ENCODE measurements at regions not wholly inside any gene's neighbourhood (a gene's known extent, or its start where the extent isn't known, plus 50 kb on each side); places are given as distances from the start of the nearest gene placed in this dataset.

DNA sequence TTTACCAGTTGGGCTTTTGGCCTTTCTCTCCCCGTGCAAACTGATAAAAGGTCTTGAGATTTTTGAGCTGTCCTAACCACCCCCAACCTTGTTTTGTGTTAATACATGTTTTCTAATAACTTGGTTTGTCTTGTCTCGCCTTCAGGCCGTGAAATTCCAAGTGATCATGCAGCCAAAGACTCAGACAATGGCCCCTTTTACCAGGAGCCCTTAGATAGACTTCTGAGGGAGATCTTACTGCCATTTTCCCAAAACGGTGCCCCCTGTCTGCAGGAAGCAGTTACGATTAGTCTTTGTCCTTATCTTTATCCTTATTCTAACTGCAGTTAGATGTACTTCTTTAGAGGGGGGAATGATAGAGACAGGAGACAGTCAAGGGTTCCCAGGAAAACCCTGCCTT is 245.3 kb upstream of the HDX start:
- Mint-ChIP-seq H3K27me3 (ENCODE audit: low read depth, unreplicated experiment) (no peaks in the 10 kb centered on the region), H3K36me3 (ENCODE audit: low read depth, unreplicated experiment) (no peaks in the 10 kb centered on the region)

DNA sequence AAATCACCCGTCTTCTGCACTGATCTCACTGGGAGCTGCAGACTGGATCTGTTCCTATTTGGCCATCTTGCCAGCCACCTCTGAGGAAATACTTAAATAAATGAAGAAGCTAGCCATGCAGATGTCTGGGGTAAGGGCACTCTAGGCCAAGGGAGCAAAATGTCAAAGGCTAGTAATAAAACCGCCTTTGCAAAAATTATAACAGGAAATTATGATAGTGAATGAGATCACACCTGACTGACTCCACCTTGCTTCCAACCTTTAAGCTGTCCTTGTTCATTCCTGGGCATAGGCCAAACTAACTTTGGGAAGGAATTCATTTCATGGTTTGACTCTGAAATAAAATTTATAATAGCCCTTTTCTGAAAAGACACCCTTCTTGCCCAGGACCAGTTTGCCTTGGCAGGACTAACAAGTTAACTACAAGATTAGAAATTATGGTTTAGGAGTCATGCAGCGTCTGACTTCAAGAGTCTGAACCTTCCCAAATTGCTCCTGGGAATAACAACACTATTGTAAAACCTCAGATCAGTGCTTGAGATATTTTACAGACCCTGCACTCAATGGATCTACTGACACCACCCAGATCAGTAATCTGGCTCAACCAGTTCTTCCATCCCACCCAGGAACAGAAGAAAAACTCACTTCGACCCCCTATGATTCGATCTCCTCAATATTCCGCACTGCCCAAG is 246.9 kb upstream of the HDX start:
- Mint-ChIP-seq H3K27me3 (ENCODE audit: low read depth, unreplicated experiment) (no peaks in the 10 kb centered on the region), H3K9me3 (ENCODE audit: unreplicated experiment) (no peaks in the 10 kb centered on the region), H3K27ac (ENCODE audit: unreplicated experiment) (no peak overlapping the region), H3K36me3 (ENCODE audit: low read depth, unreplicated experiment) (no peaks in the 10 kb centered on the region), H3K4me1 (ENCODE audit: low read depth, unreplicated experiment) (no peaks in the 10 kb centered on the region), H3K4me3 (ENCODE audit: unreplicated experiment) (no peak overlapping the region)
- Histone ChIP-seq H3K9ac (ENCODE audit: low read length) (no peak overlapping the region), H3K9me3 (ENCODE audit: insufficient read depth, low read depth, low read length) (no peaks in the 10 kb centered on the region), H3K79me2 (ENCODE audit: insufficient read depth, low read length) (no peaks in the 10 kb centered on the region), H3K4me1 (ENCODE audit: insufficient read depth, low read length) (no peaks in the 10 kb centered on the region), H3K27ac (ENCODE audit: low read depth, low read length) (no peak overlapping the region), H3K4me3 (ENCODE audit: insufficient read depth, low read depth, low read length) (no peak overlapping the region), H4K20me1 (ENCODE audit: insufficient read depth, low read length) (no peaks in the 10 kb centered on the region), H2AFZ (ENCODE audit: low read depth, low read length) (no peak overlapping the region), H3K4me2 (ENCODE audit: low read length) (no peak overlapping the region), H3K27me3 (ENCODE audit: insufficient read depth, low read length) (no peaks in the 10 kb centered on the region), H3K36me3 (ENCODE audit: insufficient read depth, low read length) (no peaks in the 10 kb centered on the region)
- no peak for TF ChIP-seq EZH2 (IDR thresholded peaks at IDR 0.05; ENCODE audit: insufficient read depth, low read length)
- TF ChIP-seq, protein P1, sequence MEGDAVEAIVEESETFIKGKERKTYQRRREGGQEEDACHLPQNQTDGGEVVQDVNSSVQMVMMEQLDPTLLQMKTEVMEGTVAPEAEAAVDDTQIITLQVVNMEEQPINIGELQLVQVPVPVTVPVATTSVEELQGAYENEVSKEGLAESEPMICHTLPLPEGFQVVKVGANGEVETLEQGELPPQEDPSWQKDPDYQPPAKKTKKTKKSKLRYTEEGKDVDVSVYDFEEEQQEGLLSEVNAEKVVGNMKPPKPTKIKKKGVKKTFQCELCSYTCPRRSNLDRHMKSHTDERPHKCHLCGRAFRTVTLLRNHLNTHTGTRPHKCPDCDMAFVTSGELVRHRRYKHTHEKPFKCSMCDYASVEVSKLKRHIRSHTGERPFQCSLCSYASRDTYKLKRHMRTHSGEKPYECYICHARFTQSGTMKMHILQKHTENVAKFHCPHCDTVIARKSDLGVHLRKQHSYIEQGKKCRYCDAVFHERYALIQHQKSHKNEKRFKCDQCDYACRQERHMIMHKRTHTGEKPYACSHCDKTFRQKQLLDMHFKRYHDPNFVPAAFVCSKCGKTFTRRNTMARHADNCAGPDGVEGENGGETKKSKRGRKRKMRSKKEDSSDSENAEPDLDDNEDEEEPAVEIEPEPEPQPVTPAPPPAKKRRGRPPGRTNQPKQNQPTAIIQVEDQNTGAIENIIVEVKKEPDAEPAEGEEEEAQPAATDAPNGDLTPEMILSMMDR (IDR thresholded peaks at IDR 0.05; ENCODE audit: insufficient read depth, low read depth, low read length) = no peak
- no peak for DNase-seq (ENCODE audit: low read depth)
- no peak for FAIRE-seq

More for the DNA sequence above, 245.3 kb upstream of the HDX start:
- DNase-seq (ENCODE audit: low read depth) = no peak
- no peak overlapping the region for H3K4me3 ChIP-seq (ENCODE audit: insufficient read depth, low read depth, low read length)
- no peak for FAIRE-seq
- no peaks in the 10 kb centered on the region for H4K20me1 ChIP-seq (ENCODE audit: insufficient read depth, low read length)
- no peak for TF ChIP-seq EZH2 (IDR thresholded peaks at IDR 0.05; ENCODE audit: insufficient read depth, low read length)
- TF ChIP-seq, protein P1 (IDR thresholded peaks at IDR 0.05; ENCODE audit: insufficient read depth, low read depth, low read length) = no peak
- Mint-ChIP-seq H3K9me3 (ENCODE audit: unreplicated experiment) (no peaks in the 10 kb centered on the region), H3K4me1 (ENCODE audit: low read depth, unreplicated experiment) (no peaks in the 10 kb centered on the region), H3K27ac (ENCODE audit: unreplicated experiment) (no peak overlapping the region), H3K4me3 (ENCODE audit: unreplicated experiment) (no peak overlapping the region)
- H3K4me2 ChIP-seq (ENCODE audit: low read length) = no peak overlapping the region
- no peaks in the 10 kb centered on the region for H3K4me1 ChIP-seq (ENCODE audit: insufficient read depth, low read length)
- H3K9ac ChIP-seq (ENCODE audit: low read length) = no peak overlapping the region
- no peak overlapping the region for H2AFZ ChIP-seq (ENCODE audit: low read depth, low read length)
- H3K9me3 ChIP-seq (ENCODE audit: insufficient read depth, low read depth, low read length) = no peaks in the 10 kb centered on the region
- no peak overlapping the region for H3K27ac ChIP-seq (ENCODE audit: low read depth, low read length)
- H3K27me3 ChIP-seq (ENCODE audit: insufficient read depth, low read length) = no peaks in the 10 kb centered on the region
- H3K79me2 ChIP-seq (ENCODE audit: insufficient read depth, low read length) = no peaks in the 10 kb centered on the region
- no peaks in the 10 kb centered on the region for H3K36me3 ChIP-seq (ENCODE audit: insufficient read depth, low read length)

DNA sequence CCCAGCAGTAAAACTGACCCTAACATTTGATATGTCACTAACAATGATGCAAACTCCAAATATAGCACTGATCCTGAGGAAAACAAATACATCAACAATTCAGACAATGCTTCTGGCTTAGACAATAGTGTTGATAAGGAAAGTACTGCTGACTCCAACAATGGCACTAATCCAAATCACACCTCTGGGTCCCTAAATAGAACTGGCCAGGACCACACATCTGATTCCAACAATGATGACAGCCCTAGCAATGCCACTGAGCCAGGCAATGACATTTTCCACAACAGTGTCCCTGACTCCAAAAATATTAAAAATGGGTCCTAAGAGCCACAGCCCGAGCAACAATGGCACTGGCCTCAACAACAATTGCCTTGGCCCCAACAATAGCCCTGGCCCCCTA is 243.1 kb upstream of the APOOL start:
- no peaks in the 10 kb centered on the region for H3K36me3 Mint-ChIP-seq (ENCODE audit: low read depth, unreplicated experiment)
- Histone ChIP-seq H3K79me2 (ENCODE audit: insufficient read depth, low read length) (no peaks in the 10 kb centered on the region), H3K9ac (ENCODE audit: low read length) (no peak overlapping the region), H3K27ac (ENCODE audit: low read depth, low read length) (no peak overlapping the region), H3K9me3 (ENCODE audit: insufficient read depth, low read depth, low read length) (no peaks in the 10 kb centered on the region), H3K4me2 (ENCODE audit: low read length) (no peak overlapping the region), H3K36me3 (ENCODE audit: insufficient read depth, low read length) (no peaks in the 10 kb centered on the region), H3K4me3 (ENCODE audit: insufficient read depth, low read depth, low read length) (no peak overlapping the region), H2AFZ (ENCODE audit: low read depth, low read length) (no peak overlapping the region), H3K4me1 (ENCODE audit: insufficient read depth, low read length) (no peaks in the 10 kb centered on the region), H4K20me1 (ENCODE audit: insufficient read depth, low read length) (no peaks in the 10 kb centered on the region), H3K27me3 (ENCODE audit: insufficient read depth, low read length) (no peaks in the 10 kb centered on the region)
- no peak for FAIRE-seq
- TF ChIP-seq, protein P1 (IDR thresholded peaks at IDR 0.05; ENCODE audit: insufficient read depth, low read depth, low read length) = no peak
- no peak for TF ChIP-seq EZH2 (IDR thresholded peaks at IDR 0.05; ENCODE audit: insufficient read depth, low read length)
- no peaks in the 10 kb centered on the region for H3K4me1 Mint-ChIP-seq (ENCODE audit: low read depth, unreplicated experiment)
- H3K4me3 Mint-ChIP-seq (ENCODE audit: unreplicated experiment) = no peak overlapping the region
- no peaks in the 10 kb centered on the region for H3K27me3 Mint-ChIP-seq (ENCODE audit: low read depth, unreplicated experiment)
- H3K27ac Mint-ChIP-seq (ENCODE audit: unreplicated experiment) = no peak overlapping the region
- DNase-seq (ENCODE audit: low read depth) = no peak
- H3K9me3 Mint-ChIP-seq (ENCODE audit: unreplicated experiment) = no peaks in the 10 kb centered on the region

Data from astrocyte (in vitro differentiated cells and primary cell).